ENCODE measurements at regions not wholly inside any gene's neighbourhood (a gene's known extent, or its start where the extent isn't known, plus 50 kb on each side); places are given as distances from the start of the nearest gene placed in this dataset.

- H3K36me3 ChIP-seq: no peaks in the 10 kb centered on the region
- no peak for TF ChIP-seq CTCF (IDR thresholded peaks at IDR 0.05; ENCODE audit: low read depth, low read length)
- H3K4me1 ChIP-seq (ENCODE audit: low read depth): no peaks in the 10 kb centered on the region
- no peak overlapping the region for H3K27ac ChIP-seq
- no peak overlapping the region for H3K4me3 ChIP-seq
- H3K9me3 ChIP-seq (ENCODE audit: low read depth): no peaks in the 10 kb centered on the region
- no peak for DNase-seq (ENCODE audit: low read depth in 1 of 2, low spot score in 1 of 2)
- no peaks in the 10 kb centered on the region for H3K27me3 ChIP-seq
Measured at GRCh38 chr2:57432528-57432927, 614.1 kb upstream of the VRK2 start.

- H3K36me3 ChIP-seq: no peaks in the 10 kb centered on the region
- no peak for DNase-seq (ENCODE audit: low read depth in 1 of 2, low spot score in 1 of 2)
- no peak for TF ChIP-seq CTCF (IDR thresholded peaks at IDR 0.05; ENCODE audit: low read depth, low read length)
- H3K4me1 ChIP-seq (ENCODE audit: low read depth): no peaks in the 10 kb centered on the region
- H3K27ac ChIP-seq: no peak overlapping the region
- no peaks in the 10 kb centered on the region for H3K9me3 ChIP-seq (ENCODE audit: low read depth)
- H3K27me3 ChIP-seq: no peaks in the 10 kb centered on the region
- no peak overlapping the region for H3K4me3 ChIP-seq
Measured at GRCh38 chr2:57434441-57434840, 612.2 kb upstream of the VRK2 start.

GRCh38 chr2:57434972-57435371 lies 611.6 kb upstream of the VRK2 start:
- H3K9me3 ChIP-seq (ENCODE audit: low read depth): no peaks in the 10 kb centered on the region
- no peak overlapping the region for H3K27ac ChIP-seq
- no peak for DNase-seq (ENCODE audit: low read depth in 1 of 2, low spot score in 1 of 2)
- H3K27me3 ChIP-seq: no peaks in the 10 kb centered on the region
- H3K36me3 ChIP-seq: no peaks in the 10 kb centered on the region
- no peak overlapping the region for H3K4me3 ChIP-seq
- TF ChIP-seq CTCF (IDR thresholded peaks at IDR 0.05; ENCODE audit: low read depth, low read length): no peak
- no peaks in the 10 kb centered on the region for H3K4me1 ChIP-seq (ENCODE audit: low read depth)

- H3K36me3 ChIP-seq: no peaks in the 10 kb centered on the region
- H3K27me3 ChIP-seq: no peaks in the 10 kb centered on the region
- DNase-seq (ENCODE audit: low read depth in 1 of 2, low spot score in 1 of 2): no peak
- H3K9me3 ChIP-seq (ENCODE audit: low read depth): no peaks in the 10 kb centered on the region
- no peaks in the 10 kb centered on the region for H3K4me1 ChIP-seq (ENCODE audit: low read depth)
- no peak for TF ChIP-seq CTCF (IDR thresholded peaks at IDR 0.05; ENCODE audit: low read depth, low read length)
- H3K4me3 ChIP-seq: no peak overlapping the region
- H3K27ac ChIP-seq: no peak overlapping the region
Measured at GRCh38 chr2:57437077-57437476, 609.5 kb upstream of the VRK2 start.

- no peak overlapping the region for H3K27ac ChIP-seq
- no peaks in the 10 kb centered on the region for H3K36me3 ChIP-seq
- H3K4me3 ChIP-seq: no peak overlapping the region
- no peaks in the 10 kb centered on the region for H3K27me3 ChIP-seq
- TF ChIP-seq CTCF (IDR thresholded peaks at IDR 0.05; ENCODE audit: low read depth, low read length): no peak
- no peak for DNase-seq (ENCODE audit: low read depth in 1 of 2, low spot score in 1 of 2)
- H3K4me1 ChIP-seq (ENCODE audit: low read depth): no peaks in the 10 kb centered on the region
- no peaks in the 10 kb centered on the region for H3K9me3 ChIP-seq (ENCODE audit: low read depth)
Measured at GRCh38 chr2:57440437-57440836, 606.2 kb upstream of the VRK2 start.

- H3K27me3 ChIP-seq: no peaks in the 10 kb centered on the region
- H3K27ac ChIP-seq: no peak overlapping the region
- no peak for TF ChIP-seq CTCF (IDR thresholded peaks at IDR 0.05; ENCODE audit: low read depth, low read length)
- H3K36me3 ChIP-seq: no peaks in the 10 kb centered on the region
- no peaks in the 10 kb centered on the region for H3K9me3 ChIP-seq (ENCODE audit: low read depth)
- no peak overlapping the region for H3K4me3 ChIP-seq
- H3K4me1 ChIP-seq (ENCODE audit: low read depth): no peaks in the 10 kb centered on the region
- no peak for DNase-seq (ENCODE audit: low read depth in 1 of 2, low spot score in 1 of 2)
Measured at GRCh38 chr2:57443086-57443485, 603.5 kb upstream of the VRK2 start.

All from cardiac muscle cell (in vitro differentiated cells and primary cell).